Smooth muscle cell (in vitro differentiated cells): ENCODE measurements at regions not wholly inside any gene's neighbourhood (a gene's known extent, or its start where the extent isn't known, plus 50 kb on each side); places are given as distances from the start of the nearest gene placed in this dataset.

ENCODE experiments used
- DNase-seq: peaks from one replicate; lab custom pipeline; 2025; ENCODE audit not compliant: unreplicated experiment; lab: John Stamatoyannopoulos, UW
- H2AFZ ChIP-seq: fragments of 200-600 bp; sonication (generic); 2 replicates; pipeline ENCODE4 v1.6.0; 2016; ENCODE audit warnings: antibody characterized with exemption, low read depth, mild to moderate bottlenecking
- H3F3A ChIP-seq: fragments of 200-600 bp; sonication (generic); 2 replicates; pipeline ENCODE4 v1.6.0; 2017; ENCODE audit warnings: antibody characterized with exemption, low read depth
- H3K27ac ChIP-seq: fragments of 200-600 bp; sonication (generic); 2 replicates; pipeline ENCODE4 v1.5.1; 2016; ENCODE audit warnings: low read depth, mild to moderate bottlenecking
- H3K27me3 ChIP-seq: fragments of 200-600 bp; sonication (generic); 2 replicates; pipeline ENCODE4 v1.6.1; 2016; ENCODE audit warnings: low read depth, mild to moderate bottlenecking
- H3K36me3 ChIP-seq: fragments of 200-600 bp; sonication (generic); 2 replicates; pipeline ENCODE4 v1.5.1; 2016; ENCODE audit warnings: low read depth
- H3K4me1 ChIP-seq: fragments of 200-600 bp; sonication (generic); 2 replicates; pipeline ENCODE4 v1.5.1; 2016; ENCODE audit warnings: low read depth
- H3K4me2 ChIP-seq: fragments of 200-600 bp; sonication (generic); 2 replicates; pipeline ENCODE4 v1.6.0; 2016; ENCODE audit warnings: mild to moderate bottlenecking
- H3K4me3 ChIP-seq: fragments of 200-600 bp; sonication (generic); 2 replicates; pipeline ENCODE4 v1.5.1; 2016; ENCODE audit warnings: mild to moderate bottlenecking
- H3K79me2 ChIP-seq: fragments of 200-600 bp; sonication (generic); 2 replicates; pipeline ENCODE4 v1.6.0; 2016; ENCODE audit warnings: low read depth, mild to moderate bottlenecking
- H3K9ac ChIP-seq: fragments of 200-600 bp; sonication (generic); 2 replicates; pipeline ENCODE4 v1.6.0; 2016; ENCODE audit warnings: low read depth
- H3K9me3 ChIP-seq: fragments of 200-600 bp; sonication (generic); replicated peaks from 2 replicates; pipeline ENCODE4 v1.5.1; 2016; ENCODE audit warnings: low read depth
- H4K20me1 ChIP-seq: fragments of 200-600 bp; sonication (generic); 2 replicates; pipeline ENCODE4 v1.6.0; 2016; ENCODE audit warnings: low read depth
- WGBS: methylation state at CpG from one replicate; pipeline ENCODE4 v1.1.7; 2016; ENCODE audit warnings: low lambda C conversion rate; 5-methylcytosine and 5-hydroxymethylcytosine counted together
- TF ChIP-seq, protein P1 (sequence below): fragments of 200-600 bp; sonication (generic); IDR thresholded peaks from 2 replicates; pipeline ENCODE4 v1.5.1; 2017; ENCODE audit warnings: borderline replicate concordance, mild to moderate bottlenecking, antibody characterized with exemption; ENCODE audit not compliant: insufficient read depth, poor library complexity, severe bottlenecking

DNA sequence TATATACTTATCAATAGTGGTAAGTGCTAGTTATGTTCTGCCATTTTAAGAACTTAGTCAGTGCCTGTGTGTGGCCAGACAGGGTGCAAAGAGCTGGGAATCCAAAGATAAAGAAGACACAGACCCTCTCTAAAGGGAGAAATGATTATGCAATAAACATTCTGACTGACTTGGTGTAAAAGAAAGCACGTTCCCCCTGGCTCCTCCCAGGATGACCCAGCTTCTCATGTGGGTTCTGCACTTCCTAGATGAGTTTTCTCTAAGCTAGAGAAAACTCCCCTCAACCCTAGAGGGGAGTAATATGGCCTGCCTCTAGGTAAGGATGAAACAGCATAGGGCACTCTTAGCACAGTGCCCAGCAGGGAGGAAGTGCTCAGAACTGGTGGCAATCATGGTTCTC, 231.2 kb downstream of the VRK1 start:
- Histone ChIP-seq H3K27ac (no peak overlapping the region), H3K27me3 (peaks cover 50% of the 10 kb centered on the region), H3K4me2 (no peak overlapping the region), H3K4me1 (peaks cover 22% of the 10 kb centered on the region), H3F3A (no peaks in the 10 kb centered on the region), H3K9ac (no peak overlapping the region), H3K9me3 (no peaks in the 10 kb centered on the region), H2AFZ (no peak overlapping the region), H3K79me2 (no peaks in the 10 kb centered on the region), H3K4me3 (no peak overlapping the region), H4K20me1 (no peaks in the 10 kb centered on the region), H3K36me3 (no peaks in the 10 kb centered on the region)
- no peak for DNase-seq
- 7% methylated on average over 1 of the region's 1 CpG for WGBS
- TF ChIP-seq, protein P1, sequence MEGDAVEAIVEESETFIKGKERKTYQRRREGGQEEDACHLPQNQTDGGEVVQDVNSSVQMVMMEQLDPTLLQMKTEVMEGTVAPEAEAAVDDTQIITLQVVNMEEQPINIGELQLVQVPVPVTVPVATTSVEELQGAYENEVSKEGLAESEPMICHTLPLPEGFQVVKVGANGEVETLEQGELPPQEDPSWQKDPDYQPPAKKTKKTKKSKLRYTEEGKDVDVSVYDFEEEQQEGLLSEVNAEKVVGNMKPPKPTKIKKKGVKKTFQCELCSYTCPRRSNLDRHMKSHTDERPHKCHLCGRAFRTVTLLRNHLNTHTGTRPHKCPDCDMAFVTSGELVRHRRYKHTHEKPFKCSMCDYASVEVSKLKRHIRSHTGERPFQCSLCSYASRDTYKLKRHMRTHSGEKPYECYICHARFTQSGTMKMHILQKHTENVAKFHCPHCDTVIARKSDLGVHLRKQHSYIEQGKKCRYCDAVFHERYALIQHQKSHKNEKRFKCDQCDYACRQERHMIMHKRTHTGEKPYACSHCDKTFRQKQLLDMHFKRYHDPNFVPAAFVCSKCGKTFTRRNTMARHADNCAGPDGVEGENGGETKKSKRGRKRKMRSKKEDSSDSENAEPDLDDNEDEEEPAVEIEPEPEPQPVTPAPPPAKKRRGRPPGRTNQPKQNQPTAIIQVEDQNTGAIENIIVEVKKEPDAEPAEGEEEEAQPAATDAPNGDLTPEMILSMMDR: no peak

DNA sequence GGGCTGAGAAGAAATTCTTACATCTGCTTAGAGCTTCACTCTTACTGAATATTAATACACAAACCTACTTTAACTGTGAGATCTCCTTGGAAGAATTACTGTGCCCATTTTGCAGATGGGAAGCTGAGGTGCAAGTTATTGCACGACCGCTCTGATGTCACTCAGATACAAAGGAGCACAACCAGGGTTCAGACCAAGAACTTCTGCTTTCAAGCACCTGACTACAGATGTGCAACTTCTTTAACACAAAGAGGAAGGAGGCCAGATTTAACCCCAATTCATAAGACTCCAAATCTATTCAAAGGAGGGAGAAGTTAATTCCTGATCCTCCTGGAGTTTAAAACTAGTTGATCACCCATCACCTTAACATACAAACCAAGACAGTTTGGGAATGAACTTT, 232.6 kb downstream of the VRK1 start:
- no peak overlapping the region for H3K4me3 ChIP-seq
- H3K27me3 ChIP-seq: peaks cover 59% of the 10 kb centered on the region

DNA sequence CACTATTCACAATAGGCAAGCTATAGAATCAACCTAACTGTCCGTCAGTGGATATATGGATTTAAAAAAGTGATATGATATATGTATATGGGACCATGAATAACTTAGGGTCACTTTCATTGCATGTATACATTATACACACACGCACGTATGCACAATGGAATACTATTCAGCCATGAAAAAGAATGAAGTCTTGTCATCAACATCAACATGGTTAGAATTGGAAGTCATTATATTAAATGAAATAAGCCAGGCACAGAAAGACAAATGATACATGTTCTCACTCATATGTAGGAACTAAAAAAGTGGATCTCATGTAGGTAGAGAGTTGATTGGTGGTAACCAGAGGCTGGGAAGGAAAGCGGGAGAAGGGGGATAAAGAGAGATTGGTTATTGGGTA, 234.3 kb downstream of the VRK1 start:
- Histone ChIP-seq H3K36me3 (no peaks in the 10 kb centered on the region), H3F3A (no peaks in the 10 kb centered on the region), H3K4me1 (peaks cover 26% of the 10 kb centered on the region), H3K4me3 (no peak overlapping the region), H3K9ac (no peak overlapping the region), H3K9me3 (no peaks in the 10 kb centered on the region), H3K27ac (no peak overlapping the region), H3K27me3 (peaks cover 53% of the 10 kb centered on the region), H3K4me2 (no peak overlapping the region), H4K20me1 (no peaks in the 10 kb centered on the region), H3K79me2 (no peaks in the 10 kb centered on the region), H2AFZ (no peak overlapping the region)
- TF ChIP-seq, protein P1: no peak
- DNase-seq: no peak
- WGBS: 96% methylated on average over 4 of the region's 4 CpGs

More for the DNA sequence above, 232.6 kb downstream of the VRK1 start:
- H3K36me3 ChIP-seq: no peaks in the 10 kb centered on the region
- H3K4me1 ChIP-seq: peaks cover 24% of the 10 kb centered on the region
- TF ChIP-seq, protein P1: no peak
- 98% methylated on average over 2 of the region's 2 CpGs for WGBS
- no peak for DNase-seq
- no peaks in the 10 kb centered on the region for H3F3A ChIP-seq
- no peak overlapping the region for H2AFZ ChIP-seq
- no peaks in the 10 kb centered on the region for H3K9me3 ChIP-seq
- H3K4me2 ChIP-seq: no peak overlapping the region
- H3K79me2 ChIP-seq: no peaks in the 10 kb centered on the region
- no peak overlapping the region for H3K27ac ChIP-seq
- H4K20me1 ChIP-seq: no peaks in the 10 kb centered on the region
- H3K9ac ChIP-seq: no peak overlapping the region

DNA sequence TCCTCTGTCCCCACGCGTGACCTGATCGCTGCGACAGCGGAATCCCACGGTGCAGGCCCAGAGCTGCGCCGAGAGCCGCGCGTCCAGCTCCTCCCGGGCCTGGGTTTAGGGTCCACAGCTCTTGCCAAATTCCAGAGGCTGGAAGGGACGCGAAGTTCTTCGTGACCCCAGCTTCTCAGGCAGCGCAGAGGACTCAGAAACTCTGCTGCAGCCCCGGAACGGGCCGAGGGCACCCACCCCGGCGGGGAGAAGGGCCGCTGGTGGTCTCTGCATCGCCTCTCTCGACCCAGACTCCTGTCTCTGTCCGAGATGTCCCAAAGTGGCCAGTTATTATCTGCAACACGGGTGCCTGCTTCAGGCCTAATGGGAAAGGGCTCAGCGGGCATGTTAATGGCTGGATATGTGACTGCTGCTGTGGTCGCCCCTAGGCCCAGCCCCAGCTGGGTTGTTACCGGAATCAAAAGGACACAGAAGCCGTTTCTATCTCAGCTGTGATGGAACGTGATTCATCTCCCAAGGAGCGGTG, 236.4 kb downstream of the VRK1 start:
- 36% methylated on average over 32 of the region's 32 CpGs for WGBS
- peak overlapping the region; percentile 83 for H3K4me2 ChIP-seq

More for the DNA sequence above, 236.4 kb downstream of the VRK1 start:
- TF ChIP-seq, protein P1: no peak
- H3K4me1 ChIP-seq: peaks cover 16% of the 10 kb centered on the region
- no peak overlapping the region for H3K9ac ChIP-seq
- H3K36me3 ChIP-seq: no peaks in the 10 kb centered on the region
- no peaks in the 10 kb centered on the region for H4K20me1 ChIP-seq
- no peak overlapping the region for H2AFZ ChIP-seq
- no peaks in the 10 kb centered on the region for H3F3A ChIP-seq
- no peaks in the 10 kb centered on the region for H3K79me2 ChIP-seq
- no peaks in the 10 kb centered on the region for H3K9me3 ChIP-seq
- peaks cover 53% of the 10 kb centered on the region for H3K27me3 ChIP-seq
- DNase-seq: no peak
- H3K27ac ChIP-seq: no peak overlapping the region
- H3K4me3 ChIP-seq: peak overlapping the region; percentile 44
